HEK293 (cell line): ENCODE measurements at regions not wholly inside any gene's neighbourhood (a gene's known extent, or its start where the extent isn't known, plus 50 kb on each side); places are given as distances from the start of the nearest gene placed in this dataset.

Source experiments
- CTCF ChIA-PET: fragments of 350-600 bp; formaldehyde crosslinking; extraction: SDS; loops from one replicate; lab custom pipeline; 2021; ENCODE audit warnings: antibody characterized with exemption; lab: Yijun Ruan, JAX
- POLR2A ChIA-PET: fragments of 300-600 bp; formaldehyde crosslinking; extraction: SDS; loops from one replicate; lab custom pipeline; 2020; ENCODE audit warnings: antibody characterized with exemption, inconsistent platforms; lab: Yijun Ruan, JAX
- H3K27ac ChIP-seq: fragments of 200-500 bp; sonication (Bioruptor generic); 2 replicates; pipeline ENCODE4 v1.5.1; 2014; ENCODE audit warnings: low read depth, low read length, control low read depth, inconsistent platforms; ENCODE audit errors: extremely low read depth
- H3K36me3 ChIP-seq, 2 experiments: fragments of 200-500 bp in 1 of 2; sonication (Bioruptor generic) in 1 of 2; 1 replicate in 1 of 2; 2 replicates in 1 of 2; pipeline ENCODE4 v1.5.1; 2014 to 2017; ENCODE audit warnings: inconsistent platforms in 2 of 2, low read length in 2 of 2; ENCODE audit not compliant: control insufficient read depth in 2 of 2, insufficient read depth in 1 of 2
- H3K4me1 ChIP-seq: fragments of 200-500 bp; sonication (Bioruptor generic); 2 replicates; pipeline ENCODE4 v1.5.1; 2014; ENCODE audit warnings: mild to moderate bottlenecking, low read length, inconsistent platforms; ENCODE audit not compliant: control insufficient read depth, insufficient read depth
- H3K4me3 ChIP-seq: 2 replicates; pipeline ENCODE4 v1.5.1; 2011; ENCODE audit warnings: low read depth, mild to moderate bottlenecking, control low read depth, low read length, moderate library complexity
- H3K9me3 ChIP-seq: fragments of 200-500 bp; sonication (Bioruptor generic); 2 replicates; pipeline ENCODE4 v1.5.1; 2014; ENCODE audit warnings: low read depth, low read length, inconsistent platforms; ENCODE audit not compliant: control insufficient read depth, insufficient read depth
- FEZF1 ChIP-seq: fragments of 450-650 bp; formaldehyde crosslinking; IDR thresholded peaks from 2 replicates; pipeline ENCODE4 v1.5.1; 2016; ENCODE audit warnings: missing biosample characterization, missing genetic modification characterization
- KLF9 ChIP-seq: fragments of 450-650 bp; formaldehyde crosslinking; IDR thresholded peaks from 2 replicates; pipeline ENCODE4 v1.5.1; 2016; ENCODE audit warnings: missing biosample characterization, missing genetic modification characterization, low read depth
- OVOL3 ChIP-seq: fragments of 450-650 bp; formaldehyde crosslinking; IDR thresholded peaks from 2 replicates; pipeline ENCODE4 v1.5.1; 2016; ENCODE audit warnings: missing biosample characterization, missing genetic modification characterization
- SALL2 ChIP-seq: fragments of 450-650 bp; formaldehyde crosslinking; IDR thresholded peaks from 2 replicates; pipeline ENCODE4 v1.5.0; 2017; ENCODE audit warnings: missing biosample characterization, mild to moderate bottlenecking, missing genetic modification characterization, borderline replicate concordance
- ZBTB48 ChIP-seq: fragments of 450-650 bp; formaldehyde crosslinking; IDR thresholded peaks from 2 replicates; pipeline ENCODE4 v1.5.1; 2016; ENCODE audit warnings: missing biosample characterization, missing genetic modification characterization
- ZBTB7A ChIP-seq: fragments of 450-650 bp; formaldehyde crosslinking; IDR thresholded peaks from 2 replicates; pipeline ENCODE4 v1.5.1; 2016; ENCODE audit warnings: low read depth, missing biosample characterization, missing genetic modification characterization
- ZFHX2 ChIP-seq: fragments of 450-650 bp; formaldehyde crosslinking; conservative IDR thresholded peaks from 2 replicates; pipeline ENCODE4 v1.5.1; 2016; ENCODE audit warnings: missing biosample characterization, missing genetic modification characterization
- ZFP3 ChIP-seq: fragments of 450-650 bp; formaldehyde crosslinking; IDR thresholded peaks from 2 replicates; pipeline ENCODE4 v1.5.1; 2016; ENCODE audit warnings: low read depth, missing biosample characterization, missing genetic modification characterization
- ZNF10 ChIP-seq: fragments of 450-650 bp; formaldehyde crosslinking; IDR thresholded peaks from 2 replicates; pipeline ENCODE4 v1.5.1; 2017; ENCODE audit warnings: missing biosample characterization, missing genetic modification characterization
- ZNF132 ChIP-seq: fragments of 450-650 bp; formaldehyde crosslinking; IDR thresholded peaks from 2 replicates; pipeline ENCODE4 v1.5.1; 2017; ENCODE audit warnings: missing biosample characterization, missing genetic modification characterization, borderline replicate concordance
- ZNF266 ChIP-seq: fragments of 450-650 bp; formaldehyde crosslinking; IDR thresholded peaks from 2 replicates; pipeline ENCODE4 v1.5.1; 2016; ENCODE audit warnings: missing biosample characterization, missing genetic modification characterization, low read depth
- ZNF292 ChIP-seq: fragments of 450-650 bp; formaldehyde crosslinking; IDR thresholded peaks from 2 replicates; pipeline ENCODE4 v1.5.1; 2016; ENCODE audit warnings: low read depth, missing biosample characterization, missing genetic modification characterization, borderline replicate concordance
- ZNF416 ChIP-seq: fragments of 450-650 bp; formaldehyde crosslinking; IDR thresholded peaks from 2 replicates; pipeline ENCODE4 v1.5.1; 2016; ENCODE audit warnings: missing biosample characterization, missing genetic modification characterization
- ZNF501 ChIP-seq: fragments of 450-650 bp; formaldehyde crosslinking; IDR thresholded peaks from 2 replicates; pipeline ENCODE4 v1.5.1; 2016; ENCODE audit warnings: missing biosample characterization, missing genetic modification characterization
- ZNF558 ChIP-seq: fragments of 450-650 bp; formaldehyde crosslinking; IDR thresholded peaks from 2 replicates; pipeline ENCODE4 v1.5.1; 2016; ENCODE audit warnings: missing biosample characterization, missing genetic modification characterization
- ZNF677 ChIP-seq: fragments of 450-650 bp; IDR thresholded peaks from 2 replicates; pipeline ENCODE4 v1.5.0; 2018; ENCODE audit warnings: missing biosample characterization, mild to moderate bottlenecking, missing genetic modification characterization, moderate library complexity
- ZSCAN30 ChIP-seq: fragments of 450-650 bp; IDR thresholded peaks from 2 replicates; pipeline ENCODE4 v1.5.1; 2018; ENCODE audit warnings: missing biosample characterization, mild to moderate bottlenecking, missing genetic modification characterization, moderate library complexity
- TF ChIP-seq, protein P1 (sequence below): fragments of 450-650 bp; formaldehyde crosslinking; IDR thresholded peaks from 2 replicates; pipeline ENCODE4 v1.5.1; 2016; ENCODE audit warnings: missing biosample characterization, missing genetic modification characterization
- TF ChIP-seq, protein P2 (sequence below): fragments of 450-650 bp; IDR thresholded peaks from 2 replicates; pipeline ENCODE4 v1.5.1; 2018; ENCODE audit warnings: missing biosample characterization, missing genetic modification characterization
- TF ChIP-seq, protein P3 (sequence below): fragments of 450-650 bp; formaldehyde crosslinking; IDR thresholded peaks from 2 replicates; pipeline ENCODE4 v1.5.1; 2016; ENCODE audit warnings: missing biosample characterization, missing genetic modification characterization, borderline replicate concordance

DNA sequence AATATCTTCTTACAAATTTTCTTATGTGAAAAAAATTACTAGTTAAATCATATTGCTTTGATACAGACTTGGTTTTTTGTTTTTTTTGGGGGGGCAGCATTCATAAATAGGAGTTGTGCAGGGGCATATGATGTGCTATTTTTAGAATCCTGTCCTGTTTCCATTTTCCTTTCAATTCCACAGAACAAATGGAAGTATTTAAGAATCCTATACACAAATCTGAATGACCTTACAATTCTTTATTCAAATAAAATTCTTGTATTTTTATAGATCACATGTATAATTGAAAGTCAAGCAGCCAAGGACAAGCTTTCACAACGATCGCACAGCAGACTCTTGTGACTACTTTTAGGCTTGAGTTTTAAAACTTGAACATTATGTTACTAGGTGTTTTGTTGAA lies 523.9 kb downstream of the ANKRD50 start (continued):
- TF ChIP-seq, protein P1, sequence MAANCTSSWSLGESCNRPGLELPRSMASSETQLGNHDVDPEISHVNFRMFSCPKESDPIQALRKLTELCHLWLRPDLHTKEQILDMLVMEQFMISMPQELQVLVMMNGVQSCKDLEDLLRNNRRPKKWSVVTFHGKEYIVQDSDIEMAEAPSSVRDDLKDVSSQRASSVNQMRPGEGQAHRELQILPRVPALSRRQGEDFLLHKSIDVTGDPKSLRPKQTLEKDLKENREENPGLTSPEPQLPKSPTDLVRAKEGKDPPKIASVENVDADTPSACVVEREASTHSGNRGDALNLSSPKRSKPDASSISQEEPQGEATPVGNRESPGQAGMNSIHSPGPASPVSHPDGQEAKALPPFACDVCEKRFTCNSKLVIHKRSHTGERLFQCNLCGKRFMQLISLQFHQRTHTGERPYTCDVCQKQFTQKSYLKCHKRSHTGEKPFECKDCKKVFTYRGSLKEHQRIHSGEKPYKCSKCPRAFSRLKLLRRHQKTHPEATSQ, result no peak
- TF ChIP-seq KLF9 (tag by site-specific recombination) (no peak), ZNF416 (tag by site-specific recombination) (no peak), ZBTB7A (tag by site-specific recombination) (no peak), SALL2 (tag by site-specific recombination) (no peak), ZNF132 (no peak), ZBTB48 (no peak)

DNA sequence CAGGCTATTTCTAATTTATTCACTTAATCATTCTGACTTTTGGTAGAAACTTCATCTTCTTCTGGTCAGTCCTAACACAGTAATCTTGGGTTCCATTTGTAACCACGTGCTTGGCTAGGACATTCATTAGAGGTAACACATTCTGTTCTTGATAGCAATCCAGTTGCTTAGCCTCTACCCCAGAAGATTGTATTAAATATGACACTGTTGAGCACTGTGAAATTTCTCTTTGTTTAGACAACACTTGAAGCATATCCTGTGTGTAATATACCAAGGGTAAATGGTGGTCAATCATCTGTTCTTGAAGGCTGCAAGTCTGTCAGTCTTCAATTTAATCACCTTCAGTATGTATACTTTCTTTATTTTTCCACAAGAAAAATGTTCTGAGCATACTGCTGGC lies 523.0 kb downstream of the ANKRD50 start:
- POLR2A ChIA-PET, result no interaction called here
- no peak overlapping the region for H3K4me3 ChIP-seq
- TF ChIP-seq ZNF10 (tag by site-specific recombination) (no peak), ZFHX2 (tag by site-specific recombination) (no peak)
- TF ChIP-seq, protein P2, sequence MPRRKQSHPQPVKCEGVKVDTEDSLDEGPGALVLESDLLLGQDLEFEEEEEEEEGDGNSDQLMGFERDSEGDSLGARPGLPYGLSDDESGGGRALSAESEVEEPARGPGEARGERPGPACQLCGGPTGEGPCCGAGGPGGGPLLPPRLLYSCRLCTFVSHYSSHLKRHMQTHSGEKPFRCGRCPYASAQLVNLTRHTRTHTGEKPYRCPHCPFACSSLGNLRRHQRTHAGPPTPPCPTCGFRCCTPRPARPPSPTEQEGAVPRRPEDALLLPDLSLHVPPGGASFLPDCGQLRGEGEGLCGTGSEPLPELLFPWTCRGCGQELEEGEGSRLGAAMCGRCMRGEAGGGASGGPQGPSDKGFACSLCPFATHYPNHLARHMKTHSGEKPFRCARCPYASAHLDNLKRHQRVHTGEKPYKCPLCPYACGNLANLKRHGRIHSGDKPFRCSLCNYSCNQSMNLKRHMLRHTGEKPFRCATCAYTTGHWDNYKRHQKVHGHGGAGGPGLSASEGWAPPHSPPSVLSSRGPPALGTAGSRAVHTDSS, result no peak
- TF ChIP-seq, all 188 proteins: peak for 0
- Histone ChIP-seq H3K27ac (no peak overlapping the region), H3K36me3 (no peaks in the 10 kb centered on the region), H3K9me3 (no peaks in the 10 kb centered on the region), H3K4me1 (no peaks in the 10 kb centered on the region)
- CTCF ChIA-PET, result no interaction called here

DNA sequence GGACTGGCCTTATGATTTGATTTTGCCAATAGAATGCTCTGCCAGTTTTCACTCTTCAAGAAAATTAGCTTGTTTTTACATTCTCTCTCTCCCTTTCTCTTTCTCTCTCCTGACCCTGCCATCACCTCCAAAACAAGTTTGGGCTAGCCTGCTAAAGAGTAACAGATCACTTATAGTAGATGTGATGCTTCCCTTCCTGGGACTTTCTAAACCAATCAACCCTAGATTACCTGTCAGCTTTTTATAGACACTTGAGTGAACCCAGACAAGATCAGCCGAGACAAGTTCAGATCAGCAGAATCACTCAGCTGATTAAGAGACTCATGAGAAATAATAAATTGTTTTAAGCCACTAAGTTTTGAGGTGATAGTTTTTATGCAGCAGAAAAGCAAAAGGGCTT lies 521.2 kb downstream of the ANKRD50 start:
- Histone ChIP-seq H3K27ac (no peak overlapping the region), H3K4me3 (no peak overlapping the region), H3K4me1 (no peaks in the 10 kb centered on the region), H3K9me3 (no peaks in the 10 kb centered on the region)
- TF ChIP-seq ZSCAN30 (tag by site-specific recombination) (no peak), ZNF677 (peak; percentile 97), ZNF266 (tag by site-specific recombination) (no peak), SALL2 (tag by site-specific recombination) (no peak)
- TF ChIP-seq, all 188 proteins: peak for 1
- ChIA-PET POLR2A (no interaction called here), CTCF (no interaction called here)
- no peaks in the 10 kb centered on the region for H3K36me3 ChIP-seq

DNA sequence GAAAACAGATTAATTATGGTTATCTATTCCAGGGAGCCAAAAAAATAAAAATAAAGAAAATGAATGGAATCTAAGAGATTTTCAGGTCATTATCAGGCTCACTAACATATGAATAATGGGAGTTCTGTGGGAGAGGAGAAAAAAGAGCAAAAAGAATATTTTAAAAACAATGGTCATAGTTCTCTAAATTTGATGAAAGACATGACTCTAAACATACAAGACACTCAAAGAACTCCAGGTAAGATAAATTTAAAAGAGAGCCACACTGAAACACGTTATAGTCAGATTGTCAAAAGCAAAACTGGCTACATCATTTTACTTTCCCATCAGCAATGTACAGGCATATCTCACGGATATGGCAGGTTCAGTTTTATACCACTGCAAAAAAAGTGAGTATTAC lies 520.0 kb downstream of the ANKRD50 start:
- ChIA-PET CTCF (no interaction called here), POLR2A (no interaction called here)
- TF ChIP-seq OVOL3, result no peak
- TF ChIP-seq ZNF558 (tag by site-specific recombination), result peak; percentile 95
- no peak overlapping the region for H3K27ac ChIP-seq
- no peak overlapping the region for H3K4me3 ChIP-seq
- no peaks in the 10 kb centered on the region for H3K9me3 ChIP-seq
- H3K4me1 ChIP-seq, result no peaks in the 10 kb centered on the region
- no peaks in the 10 kb centered on the region for H3K36me3 ChIP-seq

DNA sequence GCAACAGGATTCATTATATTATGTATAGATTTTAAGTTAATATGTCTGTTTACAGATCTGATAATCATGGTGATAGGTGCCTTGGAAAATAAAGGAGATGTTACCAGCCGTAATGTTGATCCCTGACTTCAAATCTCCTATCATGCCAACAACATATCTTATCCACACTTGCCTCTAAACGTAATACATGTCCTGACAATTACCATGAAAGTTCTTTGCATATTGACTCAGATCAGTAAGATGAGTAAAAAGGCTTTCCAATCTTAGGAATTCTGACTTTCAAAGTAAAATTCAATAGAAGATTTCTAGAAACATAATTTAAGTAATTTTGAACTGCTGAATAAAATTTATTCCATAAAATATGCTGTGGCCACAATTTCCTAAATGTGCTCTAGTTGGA lies 513.3 kb downstream of the ANKRD50 start:
- no peaks in the 10 kb centered on the region for H3K9me3 ChIP-seq
- TF ChIP-seq FEZF1 (tag by site-specific recombination) (no peak), ZFP3 (tag by site-specific recombination) (no peak), ZNF501 (tag by site-specific recombination) (no peak), ZNF292 (tag by site-specific recombination) (no peak)
- TF ChIP-seq, protein P3, sequence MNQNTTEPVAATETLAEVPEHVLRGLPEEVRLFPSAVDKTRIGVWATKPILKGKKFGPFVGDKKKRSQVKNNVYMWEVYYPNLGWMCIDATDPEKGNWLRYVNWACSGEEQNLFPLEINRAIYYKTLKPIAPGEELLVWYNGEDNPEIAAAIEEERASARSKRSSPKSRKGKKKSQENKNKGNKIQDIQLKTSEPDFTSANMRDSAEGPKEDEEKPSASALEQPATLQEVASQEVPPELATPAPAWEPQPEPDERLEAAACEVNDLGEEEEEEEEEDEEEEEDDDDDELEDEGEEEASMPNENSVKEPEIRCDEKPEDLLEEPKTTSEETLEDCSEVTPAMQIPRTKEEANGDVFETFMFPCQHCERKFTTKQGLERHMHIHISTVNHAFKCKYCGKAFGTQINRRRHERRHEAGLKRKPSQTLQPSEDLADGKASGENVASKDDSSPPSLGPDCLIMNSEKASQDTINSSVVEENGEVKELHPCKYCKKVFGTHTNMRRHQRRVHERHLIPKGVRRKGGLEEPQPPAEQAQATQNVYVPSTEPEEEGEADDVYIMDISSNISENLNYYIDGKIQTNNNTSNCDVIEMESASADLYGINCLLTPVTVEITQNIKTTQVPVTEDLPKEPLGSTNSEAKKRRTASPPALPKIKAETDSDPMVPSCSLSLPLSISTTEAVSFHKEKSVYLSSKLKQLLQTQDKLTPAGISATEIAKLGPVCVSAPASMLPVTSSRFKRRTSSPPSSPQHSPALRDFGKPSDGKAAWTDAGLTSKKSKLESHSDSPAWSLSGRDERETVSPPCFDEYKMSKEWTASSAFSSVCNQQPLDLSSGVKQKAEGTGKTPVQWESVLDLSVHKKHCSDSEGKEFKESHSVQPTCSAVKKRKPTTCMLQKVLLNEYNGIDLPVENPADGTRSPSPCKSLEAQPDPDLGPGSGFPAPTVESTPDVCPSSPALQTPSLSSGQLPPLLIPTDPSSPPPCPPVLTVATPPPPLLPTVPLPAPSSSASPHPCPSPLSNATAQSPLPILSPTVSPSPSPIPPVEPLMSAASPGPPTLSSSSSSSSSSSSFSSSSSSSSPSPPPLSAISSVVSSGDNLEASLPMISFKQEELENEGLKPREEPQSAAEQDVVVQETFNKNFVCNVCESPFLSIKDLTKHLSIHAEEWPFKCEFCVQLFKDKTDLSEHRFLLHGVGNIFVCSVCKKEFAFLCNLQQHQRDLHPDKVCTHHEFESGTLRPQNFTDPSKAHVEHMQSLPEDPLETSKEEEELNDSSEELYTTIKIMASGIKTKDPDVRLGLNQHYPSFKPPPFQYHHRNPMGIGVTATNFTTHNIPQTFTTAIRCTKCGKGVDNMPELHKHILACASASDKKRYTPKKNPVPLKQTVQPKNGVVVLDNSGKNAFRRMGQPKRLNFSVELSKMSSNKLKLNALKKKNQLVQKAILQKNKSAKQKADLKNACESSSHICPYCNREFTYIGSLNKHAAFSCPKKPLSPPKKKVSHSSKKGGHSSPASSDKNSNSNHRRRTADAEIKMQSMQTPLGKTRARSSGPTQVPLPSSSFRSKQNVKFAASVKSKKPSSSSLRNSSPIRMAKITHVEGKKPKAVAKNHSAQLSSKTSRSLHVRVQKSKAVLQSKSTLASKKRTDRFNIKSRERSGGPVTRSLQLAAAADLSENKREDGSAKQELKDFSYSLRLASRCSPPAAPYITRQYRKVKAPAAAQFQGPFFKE (tag by site-specific recombination), result no peak

More for the DNA sequence above, 513.3 kb downstream of the ANKRD50 start:
- CTCF ChIA-PET, result no interaction called here
- no peak overlapping the region for H3K4me3 ChIP-seq
- H3K36me3 ChIP-seq, result no peaks in the 10 kb centered on the region
- H3K27ac ChIP-seq, result no peak overlapping the region
- no peaks in the 10 kb centered on the region; the same call in 1 of the 2 replicates for H3K4me1 ChIP-seq
- POLR2A ChIA-PET, result no interaction called here
